ENCODE measurements at regions not wholly inside any gene's neighbourhood (a gene's known extent, or its start where the extent isn't known, plus 50 kb on each side); places are given as distances from the start of the nearest gene placed in this dataset.
"Not testable (repeated sequence)": the region's sequence is repeated elsewhere in the genome, so short reads cannot be mapped to it uniquely, and the experiment has no call there.

GRCh38 chr12:46567667-46568066 is 195.1 kb upstream of the SLC38A2 start:
- no peak for DNase-seq

DNA sequence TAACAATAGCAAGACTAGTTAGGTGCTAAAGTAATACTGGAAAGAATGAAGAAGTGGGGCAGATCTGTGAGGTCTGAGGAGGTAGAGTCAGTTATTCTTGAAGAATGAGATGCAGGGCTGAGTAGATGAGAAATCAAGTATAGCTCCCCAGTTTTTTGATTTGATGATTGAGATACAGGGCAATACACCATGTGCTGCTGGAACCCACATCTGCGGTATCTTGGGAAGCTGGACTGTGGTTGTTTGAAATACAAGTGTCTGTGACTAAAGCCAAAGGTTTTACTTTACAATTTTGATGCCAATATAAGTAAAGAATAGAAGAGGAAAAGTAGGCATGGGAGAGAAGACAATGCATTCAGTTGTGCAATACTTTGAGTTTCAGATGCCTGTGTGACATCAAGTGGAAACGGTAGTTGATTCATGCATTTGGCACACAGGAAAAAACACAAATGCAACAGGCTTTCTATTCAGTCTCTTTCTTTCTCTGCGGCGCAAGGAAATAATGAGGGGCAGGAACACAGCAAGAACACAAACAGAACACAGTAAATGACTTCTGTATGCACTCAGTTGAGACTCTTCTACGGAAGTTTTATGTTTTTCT is 190.2 kb upstream of the SLC38A2 start:
- DNase-seq: no peak

- not testable (repeated sequence) for DNase-seq
These were observed 189.4 kb upstream of the SLC38A2 start for GRCh38 chr12:46561769-46562624.

GRCh38 chr12:46560874-46561273 is 188.3 kb upstream of the SLC38A2 start:
- no peak for DNase-seq

DNA sequence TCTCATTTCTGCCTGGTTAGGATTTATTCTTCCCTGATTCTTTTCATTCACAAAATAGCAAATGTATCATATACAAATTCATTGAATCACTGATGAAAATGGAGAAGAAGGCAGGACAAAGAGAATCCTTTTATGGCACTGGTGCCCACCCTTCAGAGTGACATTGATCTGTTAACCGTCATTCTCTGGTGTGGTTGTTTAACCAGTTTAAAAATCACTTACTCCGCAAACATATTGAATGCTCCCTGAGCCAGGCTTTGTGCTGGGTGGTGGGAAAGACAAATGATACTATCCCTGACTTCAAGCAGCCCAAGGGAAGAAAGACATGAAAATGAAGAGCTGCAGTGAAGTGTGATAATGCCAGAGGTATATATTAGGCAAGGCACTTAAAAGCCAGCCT is 187.5 kb upstream of the SLC38A2 start:
- no peak for DNase-seq

GRCh38 chr12:46559311-46559710 is 186.7 kb upstream of the SLC38A2 start:
- DNase-seq: no peak

DNA sequence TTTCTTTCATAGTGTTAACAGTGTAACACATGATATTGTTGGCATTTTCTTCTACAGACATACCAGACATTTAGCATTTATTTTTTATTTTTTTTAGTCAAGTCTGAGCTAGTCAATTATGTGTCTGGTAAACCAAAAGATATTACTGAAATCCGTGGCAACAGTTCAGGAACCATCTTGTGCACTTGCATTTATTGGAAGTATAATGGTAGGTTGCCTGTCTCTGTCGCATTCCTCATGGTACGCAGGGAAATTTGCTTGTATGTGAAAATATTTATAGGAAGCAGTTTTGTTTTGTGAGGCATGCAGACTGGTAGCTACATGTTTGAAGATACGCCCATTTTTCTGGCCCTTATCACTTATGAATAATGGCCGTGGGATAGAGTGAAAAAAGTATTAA is 186.1 kb upstream of the SLC38A2 start:
- no peak for DNase-seq

DNA sequence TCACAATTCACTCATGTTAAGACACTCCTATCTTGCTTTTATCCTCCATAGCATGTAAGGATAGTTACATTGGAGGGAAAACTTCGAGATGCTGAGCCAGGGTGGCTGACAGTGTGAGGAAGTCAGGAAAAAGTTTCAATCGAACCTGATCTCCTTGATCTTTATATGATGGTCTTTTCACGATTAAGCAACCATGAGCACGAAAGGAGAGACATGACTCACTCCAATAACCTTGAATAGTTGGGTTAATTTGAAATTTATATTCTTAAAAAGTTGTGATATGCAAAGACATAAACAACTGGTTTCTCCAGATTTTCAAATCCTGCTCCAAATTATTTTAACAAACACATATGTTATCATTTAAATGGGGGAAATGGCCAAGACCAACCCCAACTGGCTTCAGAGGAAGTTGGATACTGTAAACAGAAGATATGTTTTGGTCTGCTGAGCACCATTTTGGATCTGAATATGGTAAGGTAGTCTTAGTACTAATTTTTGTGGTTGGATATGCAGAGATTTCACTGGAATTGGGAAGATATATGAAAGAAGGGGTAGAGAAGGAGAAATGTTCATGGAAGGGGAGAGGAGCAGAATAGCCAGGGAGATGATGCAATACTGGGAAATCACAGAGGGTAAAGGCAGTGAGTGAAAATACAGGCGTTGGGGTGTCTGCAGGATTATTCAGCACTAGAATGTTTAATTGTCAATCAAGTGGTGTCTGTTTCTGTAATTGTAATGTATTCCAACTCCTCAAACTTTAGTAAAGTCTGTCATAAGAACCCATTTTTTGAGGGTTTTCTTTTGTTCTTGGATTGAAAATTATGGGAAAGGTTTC is 185.2 kb upstream of the SLC38A2 start:
- DNase-seq: no peak

DNA sequence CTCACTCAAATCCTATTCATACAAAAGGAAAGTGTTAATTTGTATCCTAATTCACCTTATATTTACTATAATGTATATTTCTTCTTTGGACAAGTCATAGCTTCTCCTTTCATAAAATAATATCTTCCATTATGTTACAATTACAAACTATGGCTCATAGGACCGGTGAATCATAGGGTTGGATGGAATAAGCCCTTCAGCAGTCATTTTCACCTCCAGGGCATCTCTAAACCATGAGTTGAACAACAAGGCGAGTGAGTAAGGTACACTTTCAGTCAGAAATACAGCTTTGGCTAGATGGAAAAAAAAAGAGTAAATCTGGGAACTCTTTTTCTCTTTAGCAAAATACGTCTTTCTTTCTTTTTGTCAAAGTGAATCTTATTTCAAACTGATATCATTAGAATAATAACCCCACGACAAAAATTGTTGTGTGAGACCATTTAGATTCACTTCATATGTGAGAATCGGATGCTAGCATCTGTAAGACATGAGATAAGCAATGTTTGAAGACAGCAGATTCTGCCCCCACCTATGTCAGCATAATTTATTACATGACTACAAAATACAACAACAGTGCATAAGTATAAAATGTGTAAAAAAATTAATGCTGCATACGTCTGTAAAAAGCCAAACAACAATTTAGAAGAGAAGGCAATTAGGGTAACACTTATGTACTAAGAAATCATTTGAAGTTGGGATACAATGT is 184.4 kb upstream of the SLC38A2 start:
- DNase-seq: no peak

DNA sequence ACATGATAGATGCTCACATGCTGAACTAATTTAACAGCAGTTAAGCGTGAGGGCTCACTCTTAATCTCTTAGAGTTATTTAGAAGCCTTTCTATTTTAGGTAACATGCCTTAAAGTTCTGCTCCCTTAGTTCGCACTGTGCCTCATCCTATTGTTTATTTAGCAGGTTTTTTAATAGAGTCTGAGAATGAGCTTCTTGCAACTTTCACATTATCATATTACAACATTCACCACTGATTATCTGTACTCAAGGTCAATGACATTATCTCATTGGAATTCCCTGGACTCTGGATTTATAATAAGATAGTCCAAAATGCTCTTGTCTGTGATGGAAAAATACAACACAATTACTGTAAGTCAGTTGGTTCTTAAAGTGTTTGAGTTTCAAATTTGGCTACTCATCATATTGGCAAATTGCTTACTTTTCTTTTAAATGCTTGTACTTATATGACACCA is 183.6 kb upstream of the SLC38A2 start:
- DNase-seq: no peak

GRCh38 chr12:46555406-46555852 is 182.9 kb upstream of the SLC38A2 start:
- DNase-seq: no peak

DNA sequence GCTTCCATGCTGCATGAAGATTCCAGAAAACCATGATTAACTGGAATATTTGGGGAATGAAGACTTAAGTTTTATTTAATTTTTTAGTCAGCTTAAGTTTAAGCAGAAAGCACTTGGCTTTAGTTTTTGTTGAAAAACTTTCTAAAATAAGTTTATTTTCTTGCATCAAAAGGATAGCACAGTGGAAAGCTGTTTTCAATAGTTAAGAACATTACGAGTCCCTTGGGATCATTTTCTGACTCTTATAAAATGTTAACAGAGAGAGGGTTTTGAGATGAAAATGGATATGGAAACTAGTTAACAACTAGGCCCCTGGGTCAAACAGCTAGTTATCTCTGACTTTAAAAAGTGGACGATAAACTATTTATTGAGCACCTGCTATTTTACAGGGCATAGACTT is 181.9 kb upstream of the SLC38A2 start:
- DNase-seq: no peak

DNA sequence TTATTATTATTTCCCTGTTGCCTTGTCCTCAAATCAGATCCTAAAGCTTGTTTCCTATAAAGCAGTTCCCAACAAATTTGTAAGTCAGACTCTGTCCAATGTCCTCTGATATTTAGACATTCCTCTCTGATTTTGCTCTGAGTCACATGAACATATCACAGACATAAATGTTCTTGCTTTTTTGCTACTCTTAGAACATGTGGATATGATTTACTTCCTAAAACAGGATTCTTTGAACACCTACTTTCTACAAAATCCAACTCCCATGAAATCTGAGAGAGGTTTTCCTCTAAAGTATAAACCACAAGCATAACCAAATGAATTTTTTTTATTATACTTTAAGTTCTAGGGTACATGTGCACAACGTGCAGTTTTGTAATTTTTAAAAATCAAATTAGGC is 181.3 kb upstream of the SLC38A2 start:
- no peak for DNase-seq

- no peak for DNase-seq
These were observed 180.7 kb upstream of the SLC38A2 start for GRCh38 chr12:46553266-46553665.

GRCh38 chr12:46550266-46550879 is 177.8 kb upstream of the SLC38A2 start:
- no peak for DNase-seq

DNA sequence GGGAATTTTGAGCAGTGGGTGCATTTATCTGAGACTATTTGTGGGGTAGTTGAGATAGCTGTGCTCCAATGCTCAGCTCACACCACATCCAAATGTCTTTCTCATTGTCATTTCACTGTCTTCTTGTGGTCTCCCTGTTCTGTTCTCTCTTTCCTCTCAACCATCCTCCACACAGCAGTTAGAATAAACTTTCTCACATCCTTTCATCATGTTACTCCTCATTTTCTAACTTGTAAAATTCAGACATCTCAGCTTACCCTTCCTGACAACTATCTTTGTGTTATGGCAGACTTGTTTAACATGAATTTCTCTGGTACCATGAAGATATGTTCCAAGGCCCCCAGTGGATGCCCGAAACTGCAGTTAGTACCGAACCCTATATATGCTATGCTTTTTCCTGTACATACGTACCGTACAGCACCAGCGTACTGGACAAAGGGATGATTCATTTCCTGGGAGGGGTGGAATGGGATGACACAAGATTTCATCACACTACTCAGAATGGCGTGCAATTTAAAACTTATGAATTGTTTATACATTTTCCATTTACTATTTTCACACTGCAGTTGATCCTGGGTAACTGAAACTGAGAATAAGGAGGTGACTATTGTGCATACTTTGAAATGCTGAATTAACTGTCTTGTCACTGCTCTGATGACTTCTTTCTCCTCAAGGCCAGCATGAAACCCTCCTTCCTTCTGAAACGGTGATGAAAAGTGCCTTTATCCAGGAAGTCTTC is 177.1 kb upstream of the SLC38A2 start:
- DNase-seq: no peak

- no peak for DNase-seq
These were observed 176.1 kb upstream of the SLC38A2 start for GRCh38 chr12:46548605-46549071.

GRCh38 chr12:46547421-46548354 is 175.1 kb upstream of the SLC38A2 start:
- no peak for DNase-seq

DNA sequence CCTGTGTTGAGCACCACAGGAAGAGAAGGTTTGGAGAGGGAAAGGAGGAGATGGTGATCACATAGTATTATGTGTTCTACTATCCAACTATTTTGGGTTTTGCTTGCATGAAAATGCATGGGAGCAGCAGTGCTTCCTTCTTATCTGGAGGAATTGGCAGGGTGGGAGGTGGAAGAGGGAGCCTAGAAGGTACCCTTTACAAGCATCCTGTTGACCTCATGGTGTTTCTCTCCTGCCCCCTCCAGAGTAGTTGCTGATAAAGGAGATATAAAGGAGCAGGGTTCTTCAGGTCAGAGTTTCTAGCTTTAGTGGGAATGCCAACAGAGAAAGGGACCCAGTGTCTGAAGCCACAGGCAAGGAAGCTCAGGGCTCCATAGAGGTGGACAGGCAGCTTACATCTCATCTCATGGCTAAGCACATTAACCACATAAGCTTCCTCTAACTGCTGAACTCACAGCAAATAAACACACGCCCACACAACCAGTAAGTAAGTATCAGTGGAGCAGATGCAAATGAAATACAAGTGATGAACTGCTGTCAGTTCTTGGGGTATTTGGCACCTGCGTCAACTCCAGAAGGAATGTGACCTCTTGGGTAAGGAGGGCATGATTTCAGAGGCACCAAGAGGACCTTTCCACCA is 174.2 kb upstream of the SLC38A2 start:
- DNase-seq: no peak

DNA sequence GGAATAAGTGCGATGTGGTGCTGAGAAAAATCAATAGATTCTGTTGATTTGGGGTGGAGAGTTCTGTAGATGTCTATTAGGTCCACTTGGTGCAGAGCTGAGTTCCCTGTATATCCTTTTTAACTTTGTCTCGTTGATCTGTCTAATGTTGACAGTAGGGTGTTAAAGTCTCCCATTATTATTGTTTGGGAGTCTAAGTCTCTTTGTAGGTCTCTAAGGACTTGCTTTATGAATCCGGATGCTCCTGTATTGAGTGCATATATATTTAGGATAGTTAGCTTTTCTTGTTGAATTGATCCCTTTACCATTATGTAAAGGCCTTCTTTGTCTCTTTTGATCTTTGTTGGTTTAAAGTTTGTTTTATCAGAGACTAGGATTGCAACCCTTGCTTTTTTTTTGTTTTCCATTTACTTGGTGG is 170.8 kb upstream of the SLC38A2 start:
- DNase-seq: not testable (repeated sequence)
